Glutamatergic neuron (in vitro differentiated cells): ENCODE measurements at regions not wholly inside any gene's neighbourhood (a gene's known extent, or its start where the extent isn't known, plus 50 kb on each side); places are given as distances from the start of the nearest gene placed in this dataset.

Experiments
- DNase-seq: peaks from one replicate; pipeline ENCODE4 v3.0.0; 2022
- H3K27ac Mint-ChIP-seq: one replicate; pipeline ENCODE4 v1.8.0; 2020; ENCODE audit warnings: mild to moderate bottlenecking, mixed read lengths, inconsistent platforms; ENCODE audit not compliant: unreplicated experiment
- H3K27me3 Mint-ChIP-seq: one replicate; pipeline ENCODE4 v1.8.0; 2020; ENCODE audit warnings: mild to moderate bottlenecking, moderate library complexity, mixed read lengths, inconsistent platforms; ENCODE audit not compliant: unreplicated experiment
- H3K36me3 Mint-ChIP-seq: one replicate; pipeline ENCODE4 v1.8.0; 2020; ENCODE audit warnings: mild to moderate bottlenecking, mixed read lengths, inconsistent platforms; ENCODE audit not compliant: unreplicated experiment
- H3K4me1 Mint-ChIP-seq: one replicate; pipeline ENCODE4 v1.8.0; 2020; ENCODE audit warnings: mild to moderate bottlenecking, low read depth, mixed read lengths, inconsistent platforms; ENCODE audit not compliant: unreplicated experiment
- H3K4me3 Mint-ChIP-seq: one replicate; pipeline ENCODE4 v1.8.0; 2020; ENCODE audit warnings: mild to moderate bottlenecking, mixed read lengths, inconsistent platforms; ENCODE audit not compliant: unreplicated experiment
- H3K9me3 Mint-ChIP-seq: one replicate; pipeline ENCODE4 v1.8.0; 2020; ENCODE audit warnings: mild to moderate bottlenecking, moderate library complexity, mixed read lengths, inconsistent platforms; ENCODE audit not compliant: unreplicated experiment
- CTCF ChIP-seq: fragments of 200-600 bp; sonication (generic); IDR thresholded peaks from one replicate; pipeline ENCODE4 v1.5.0; 2021; ENCODE audit not compliant: partially characterized antibody, unreplicated experiment

GRCh38 chr19:31733591-31733990 lies 384.4 kb upstream of the TSHZ3 start:
- no peak overlapping the region for H3K4me3 Mint-ChIP-seq
- peaks cover 4% of the 10 kb centered on the region for H3K27me3 Mint-ChIP-seq
- TF ChIP-seq CTCF = no peak
- H3K27ac Mint-ChIP-seq = no peak overlapping the region
- DNase-seq = no peak
- H3K36me3 Mint-ChIP-seq = no peaks in the 10 kb centered on the region
- peaks cover 2% of the 10 kb centered on the region for H3K9me3 Mint-ChIP-seq
- no peaks in the 10 kb centered on the region for H3K4me1 Mint-ChIP-seq

- H3K4me1 Mint-ChIP-seq = no peaks in the 10 kb centered on the region
- H3K4me3 Mint-ChIP-seq = no peak overlapping the region
- no peaks in the 10 kb centered on the region for H3K36me3 Mint-ChIP-seq
- peaks cover 2% of the 10 kb centered on the region for H3K27me3 Mint-ChIP-seq
- no peak overlapping the region for H3K27ac Mint-ChIP-seq
- no peak for TF ChIP-seq CTCF
- DNase-seq = no peak
- no peaks in the 10 kb centered on the region for H3K9me3 Mint-ChIP-seq
These were observed 393.0 kb upstream of the TSHZ3 start for GRCh38 chr19:31742249-31742648.

- Mint-ChIP-seq H3K9me3 (no peaks in the 10 kb centered on the region), H3K27ac (no peak overlapping the region), H3K4me1 (no peaks in the 10 kb centered on the region), H3K27me3 (no peaks in the 10 kb centered on the region), H3K4me3 (no peak overlapping the region), H3K36me3 (no peaks in the 10 kb centered on the region)
- no peak for TF ChIP-seq CTCF
- no peak for DNase-seq
These were observed 396.5 kb upstream of the TSHZ3 start for GRCh38 chr19:31745731-31746130.

- Mint-ChIP-seq H3K4me3 (no peak overlapping the region), H3K27ac (no peak overlapping the region), H3K36me3 (no peaks in the 10 kb centered on the region), H3K27me3 (no peaks in the 10 kb centered on the region), H3K9me3 (no peaks in the 10 kb centered on the region), H3K4me1 (no peaks in the 10 kb centered on the region)
- no peak for DNase-seq
- TF ChIP-seq CTCF = no peak
These were observed 400.0 kb upstream of the TSHZ3 start for GRCh38 chr19:31749231-31749630.

GRCh38 chr19:31759359-31759758 lies 410.1 kb upstream of the TSHZ3 start:
- Mint-ChIP-seq H3K27me3 (no peaks in the 10 kb centered on the region), H3K4me1 (no peaks in the 10 kb centered on the region), H3K4me3 (no peak overlapping the region), H3K27ac (no peak overlapping the region), H3K36me3 (no peaks in the 10 kb centered on the region), H3K9me3 (no peaks in the 10 kb centered on the region)
- TF ChIP-seq CTCF = no peak
- DNase-seq = no peak
